ENCODE measurements at regions not wholly inside any gene's neighbourhood (a gene's known extent, or its start where the extent isn't known, plus 50 kb on each side); places are given as distances from the start of the nearest gene placed in this dataset.
"Not testable (repeated sequence)": the region's sequence is repeated elsewhere in the genome, so short reads cannot be mapped to it uniquely, and the experiment has no call there.

- DNase-seq (ENCODE audit: low read depth): no peak
Measured at GRCh38 chr1:5686925-5687706, 305.1 kb downstream of the NPHP4 start.

- DNase-seq (ENCODE audit: low read depth): no peak
Measured at GRCh38 chr1:5686195-5686594, 306.0 kb downstream of the NPHP4 start.

- no peak for DNase-seq (ENCODE audit: low read depth)
Measured at GRCh38 chr1:5685446-5686040, 306.7 kb downstream of the NPHP4 start.

GRCh38 chr1:5684791-5685190 lies 307.4 kb downstream of the NPHP4 start:
- DNase-seq (ENCODE audit: low read depth): no peak

GRCh38 chr1:5683446-5683845 lies 308.8 kb downstream of the NPHP4 start:
- DNase-seq (ENCODE audit: low read depth): no peak

- no peak for DNase-seq (ENCODE audit: low read depth)
Measured at GRCh38 chr1:5682626-5683225, 309.5 kb downstream of the NPHP4 start.

GRCh38 chr1:5681654-5682053 lies 310.6 kb downstream of the NPHP4 start:
- peak; percentile 11 for DNase-seq (ENCODE audit: low read depth)

- no peak for DNase-seq (ENCODE audit: low read depth)
Measured at GRCh38 chr1:5680600-5680999, 311.6 kb downstream of the NPHP4 start.

GRCh38 chr1:5678759-5679158 lies 313.5 kb downstream of the NPHP4 start:
- no peak for DNase-seq (ENCODE audit: low read depth)

GRCh38 chr1:5672355-5672754 lies 319.9 kb downstream of the NPHP4 start:
- not testable (repeated sequence) for DNase-seq (ENCODE audit: low read depth)

- DNase-seq (ENCODE audit: low read depth): no peak
Measured at GRCh38 chr1:5670590-5671350, 321.5 kb downstream of the NPHP4 start.

- DNase-seq (ENCODE audit: low read depth): no peak
Measured at GRCh38 chr1:5667513-5668325, 324.5 kb downstream of the NPHP4 start.

- DNase-seq (ENCODE audit: low read depth): no peak
Measured at GRCh38 chr1:5664906-5665875, 327.0 kb downstream of the NPHP4 start.

GRCh38 chr1:5664081-5664768 lies 328.0 kb downstream of the NPHP4 start:
- DNase-seq (ENCODE audit: low read depth): no peak

GRCh38 chr1:5662744-5663126 lies 329.5 kb downstream of the NPHP4 start:
- no peak for DNase-seq (ENCODE audit: low read depth)

- no peak for DNase-seq (ENCODE audit: low read depth)
Measured at GRCh38 chr1:5662086-5662743, 330.0 kb downstream of the NPHP4 start.

GRCh38 chr1:5661196-5662085 lies 330.8 kb downstream of the NPHP4 start:
- no peak for DNase-seq (ENCODE audit: low read depth)

Data from Daoy (cell line).